NAMALWA (cell line): ENCODE measurements at regions not wholly inside any gene's neighbourhood (a gene's known extent, or its start where the extent isn't known, plus 50 kb on each side); places are given as distances from the start of the nearest gene placed in this dataset.

Experiments
- DNase-seq: peaks from one replicate; pipeline ENCODE4 v3.0.0-alpha.2; 2015; ENCODE audit warnings: low spot score

- no peak for DNase-seq
Observed at GRCh38 chr2:138176862-138177439, 212.7 kb downstream of the HNMT start.

- DNase-seq, result no peak
Observed at GRCh38 chr2:138177693-138178092, 213.4 kb downstream of the HNMT start.

DNA sequence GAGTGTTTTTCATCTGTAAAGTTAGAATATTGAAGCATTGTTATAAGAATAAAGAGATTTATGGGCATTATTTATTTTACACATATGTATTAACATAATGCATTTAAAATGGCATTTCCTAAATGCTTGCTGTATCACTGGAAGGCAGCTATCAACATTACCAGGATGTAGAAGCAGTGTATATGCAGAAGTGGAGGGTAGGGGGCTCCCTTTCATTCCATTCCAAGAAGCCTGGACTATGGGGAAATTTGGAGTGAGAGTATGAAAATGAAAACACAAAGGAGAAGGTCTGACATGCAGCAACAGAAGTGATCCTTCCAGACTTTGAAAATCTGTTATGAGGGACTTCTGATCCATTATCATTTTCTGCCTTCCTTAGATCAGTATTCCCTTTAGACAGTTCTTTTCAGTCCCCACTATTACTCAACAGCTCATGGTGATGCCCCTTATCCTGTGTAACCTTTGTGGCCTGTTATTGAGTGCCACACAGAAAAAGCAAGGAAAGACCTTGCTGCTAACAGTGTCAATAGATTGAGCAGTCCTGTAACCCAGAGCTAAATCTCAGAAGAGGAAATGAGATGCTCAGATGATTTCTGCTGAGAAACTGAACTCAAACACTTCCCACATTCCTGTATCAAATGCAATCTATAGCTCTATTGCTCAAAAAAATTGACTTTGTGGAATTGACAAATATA is 216.6 kb downstream of the HNMT start:
- no peak for DNase-seq

- DNase-seq, result no peak
Observed at GRCh38 chr2:138182250-138182936, 218.1 kb downstream of the HNMT start.

DNA sequence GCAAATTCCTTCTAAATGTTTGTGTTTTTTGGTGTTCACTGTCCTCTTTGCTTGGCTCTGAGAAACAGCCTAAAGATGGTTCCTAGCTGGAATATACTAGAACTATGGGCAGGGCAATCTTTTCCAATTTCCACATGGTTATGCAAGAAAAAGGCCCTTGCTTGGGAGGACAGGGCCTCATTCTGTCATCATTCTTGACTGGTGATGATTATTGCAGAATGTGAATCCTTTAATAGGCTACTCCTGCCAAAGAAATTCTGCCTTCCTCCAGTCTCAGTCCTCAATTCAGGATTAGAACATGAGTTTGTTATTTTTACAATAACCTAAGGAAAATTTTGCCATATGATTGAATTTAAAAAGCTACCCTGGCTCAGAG is 218.7 kb downstream of the HNMT start:
- DNase-seq, result no peak

- no peak for DNase-seq
Observed at GRCh38 chr2:138183705-138184104, 219.4 kb downstream of the HNMT start.

GRCh38 chr2:138184428-138184827 is 220.2 kb downstream of the HNMT start:
- DNase-seq, result no peak

GRCh38 chr2:138185827-138186226 is 221.6 kb downstream of the HNMT start:
- no peak for DNase-seq

DNA sequence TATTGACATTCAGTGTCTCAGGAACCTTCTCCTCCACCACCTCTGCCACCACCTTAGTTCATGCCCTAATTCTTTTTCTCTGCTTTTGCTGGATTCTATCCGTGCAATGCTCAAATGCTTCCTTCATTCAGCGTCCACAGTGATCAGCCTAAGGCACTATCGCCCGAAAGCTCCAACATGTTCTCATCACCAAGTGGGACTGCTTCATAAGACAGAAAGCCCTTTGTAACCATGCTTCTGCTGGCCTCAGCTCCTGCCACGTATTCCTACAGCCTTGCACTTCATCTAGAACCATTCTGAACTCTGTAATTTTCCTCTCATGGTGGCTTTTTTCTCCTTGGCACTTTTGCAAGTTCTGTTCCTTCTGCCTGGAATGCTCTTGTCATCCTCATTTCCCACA is 222.9 kb downstream of the HNMT start:
- DNase-seq, result no peak

GRCh38 chr2:138190999-138191398 is 226.7 kb downstream of the HNMT start:
- no peak for DNase-seq

DNA sequence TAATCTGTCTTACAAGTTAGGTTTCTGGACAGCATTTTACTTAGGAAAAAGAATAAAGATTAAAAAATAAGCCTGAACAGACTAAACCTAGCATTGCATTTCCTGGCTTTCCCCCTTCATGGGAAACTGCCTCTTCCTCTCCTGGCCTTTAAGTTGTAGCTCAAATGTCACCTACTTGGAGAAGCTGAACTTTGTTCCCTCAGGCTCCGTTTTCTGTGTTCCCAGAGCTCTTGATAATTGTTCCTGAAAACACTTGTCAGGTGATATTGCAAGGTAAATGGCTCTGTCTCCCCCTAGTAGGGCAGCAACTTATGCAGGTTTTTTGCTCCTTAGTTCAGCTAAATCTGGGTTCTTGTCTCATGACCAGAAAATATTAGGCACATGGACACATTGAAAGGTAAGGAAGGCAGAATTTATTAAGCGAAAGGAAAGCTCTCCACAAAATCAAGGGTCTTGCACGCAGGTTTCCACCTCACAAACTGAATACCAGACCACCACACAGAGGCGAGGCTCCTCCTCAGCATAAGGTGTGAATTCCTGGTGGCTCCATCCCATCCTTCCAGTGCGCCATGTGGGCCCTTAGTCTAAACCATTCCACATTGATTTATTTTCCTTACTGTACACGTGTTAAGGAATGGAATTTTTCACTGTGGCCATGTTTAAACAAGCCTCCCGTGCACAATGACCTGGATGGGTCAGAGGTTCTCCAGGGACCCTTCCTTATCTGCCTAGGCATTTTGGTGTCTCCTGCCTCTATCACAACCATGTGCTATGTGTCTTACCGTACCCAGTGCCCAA is 229.3 kb downstream of the HNMT start:
- no peak for DNase-seq

DNA sequence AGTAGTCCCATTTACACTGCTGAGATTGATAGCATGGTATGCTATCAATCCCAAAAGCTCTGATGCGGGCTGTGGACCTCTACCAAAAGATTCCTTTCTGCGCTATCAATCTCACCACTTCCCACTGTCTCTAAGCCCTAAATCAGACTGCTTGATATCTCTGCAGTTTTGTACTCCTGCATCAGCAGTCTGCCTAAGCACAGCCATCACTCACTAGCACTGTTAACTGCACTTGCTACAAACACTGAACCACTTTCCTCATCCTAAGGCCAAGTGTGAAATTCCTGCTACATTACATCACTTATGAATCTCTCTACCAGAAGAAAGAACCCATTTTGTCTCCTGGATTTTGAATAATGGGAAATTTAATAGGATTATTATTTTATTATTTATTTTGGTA is 237.0 kb downstream of the HNMT start:
- DNase-seq, result no peak

- no peak for DNase-seq
Observed at GRCh38 chr2:138202762-138203161, 238.5 kb downstream of the HNMT start.

GRCh38 chr2:138205281-138205680 is 241.0 kb downstream of the HNMT start:
- no peak for DNase-seq

DNA sequence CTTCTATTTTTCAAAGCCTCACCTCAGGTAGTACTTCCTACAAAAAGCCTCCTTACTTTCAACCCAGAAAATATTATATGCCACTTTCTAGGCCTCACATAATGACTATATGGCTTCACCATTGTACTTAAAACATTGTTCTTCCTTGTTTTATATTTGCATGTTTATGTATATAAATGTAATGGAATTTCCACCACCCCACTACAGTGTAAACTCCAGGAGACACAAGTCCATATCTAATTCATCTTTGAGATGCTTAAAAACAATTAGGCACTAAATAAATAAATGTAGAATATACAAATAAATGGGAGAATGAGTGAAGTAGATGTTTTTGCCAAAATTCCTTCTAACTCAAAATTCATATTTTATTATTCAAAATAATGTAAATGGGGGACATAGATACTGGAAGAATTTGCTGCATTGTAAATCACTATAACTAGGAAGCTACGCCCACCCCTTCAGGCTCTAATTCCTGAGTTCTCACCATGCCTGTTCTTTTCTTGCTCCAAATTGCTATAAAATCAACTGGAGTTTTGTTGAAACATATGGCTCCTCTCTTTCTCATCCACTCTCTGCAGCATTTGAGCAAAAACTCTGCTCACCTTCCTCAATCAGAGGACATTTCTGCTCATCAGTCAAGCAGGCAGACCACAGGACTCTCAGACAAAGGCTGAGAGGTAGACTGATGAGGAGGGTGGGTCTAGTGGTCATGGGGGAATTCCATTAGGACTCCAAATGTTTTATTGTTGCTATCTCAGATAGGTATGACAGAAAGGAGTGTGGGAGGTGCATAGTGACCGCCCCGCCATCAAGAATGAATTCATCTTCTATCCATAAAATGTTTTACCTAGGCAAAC is 243.0 kb downstream of the HNMT start:
- DNase-seq, result no peak

GRCh38 chr2:138209009-138209408 is 244.7 kb downstream of the HNMT start:
- no peak for DNase-seq

GRCh38 chr2:138210487-138210886 is 246.2 kb downstream of the HNMT start:
- DNase-seq, result no peak

- DNase-seq, result no peak
Observed at GRCh38 chr2:138212434-138212833, 248.2 kb downstream of the HNMT start.

DNA sequence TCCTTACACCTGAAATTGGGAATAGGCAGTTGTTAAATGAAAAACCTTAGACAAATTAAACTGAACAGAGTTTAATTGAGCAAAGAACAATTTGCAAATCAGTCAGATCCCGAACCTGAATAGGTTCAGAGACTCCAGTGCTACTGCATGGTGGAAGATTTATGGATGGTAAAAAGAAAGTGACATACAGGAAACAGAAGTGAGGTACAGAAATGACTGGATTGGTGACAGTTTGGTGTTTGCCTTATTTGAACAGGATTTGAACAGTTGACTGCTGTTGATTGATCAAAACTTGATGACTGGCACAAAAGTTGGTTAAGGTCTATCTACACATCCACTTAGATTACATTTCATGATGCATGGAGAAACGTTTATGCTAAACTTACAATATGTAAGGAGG is 248.8 kb downstream of the HNMT start:
- no peak for DNase-seq

DNA sequence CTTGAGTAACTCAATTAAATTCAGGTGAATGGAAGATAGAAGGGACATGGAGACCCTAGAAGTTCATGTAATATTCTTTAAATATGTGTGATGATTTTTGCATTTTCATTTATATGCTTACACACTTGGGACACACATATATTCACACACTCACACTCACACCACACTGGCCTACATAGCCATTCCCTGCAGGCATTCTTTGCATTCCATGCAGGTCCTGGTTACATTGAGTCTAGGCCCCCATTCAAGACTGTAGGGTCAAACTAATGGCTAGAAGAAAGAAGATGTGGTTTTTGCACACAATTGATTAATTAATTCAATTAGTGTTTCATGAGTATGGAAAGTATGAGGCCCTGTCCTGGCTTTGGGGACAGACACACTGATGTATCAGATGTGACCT is 249.4 kb downstream of the HNMT start:
- no peak for DNase-seq

- no peak for DNase-seq
Observed at GRCh38 chr2:138215958-138216357, 251.7 kb downstream of the HNMT start.

DNA sequence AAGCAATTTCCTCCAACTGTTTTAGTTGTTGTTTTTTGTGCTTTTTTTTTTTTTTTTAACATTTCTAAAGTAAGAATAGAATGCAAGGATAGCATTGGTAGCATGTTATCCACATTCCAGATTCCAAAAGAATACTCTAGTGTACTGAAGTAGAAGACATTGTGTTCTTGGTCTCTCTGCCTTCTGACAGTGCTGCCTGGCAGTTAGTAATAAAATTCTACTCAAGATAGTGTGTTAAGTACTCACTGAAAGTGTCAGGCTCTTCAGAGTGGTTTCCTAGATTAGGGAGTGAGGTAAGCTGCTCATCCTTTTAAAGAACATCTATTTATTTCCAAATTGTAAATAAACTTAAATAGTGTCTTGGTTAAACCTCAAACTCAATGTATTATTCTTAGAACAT is 253.7 kb downstream of the HNMT start:
- DNase-seq, result no peak
